MM.1S (cell line): ENCODE measurements at regions not wholly inside any gene's neighbourhood (a gene's known extent, or its start where the extent isn't known, plus 50 kb on each side); places are given as distances from the start of the nearest gene placed in this dataset.

ENCODE experiments used
- DNase-seq: peaks from one replicate; pipeline ENCODE4 v3.0.0-alpha.2; 2015
- H2AFZ ChIP-seq: fragments of 300-600 bp; sonication (generic); 2 replicates; pipeline ENCODE4 v1.6.0; 2016; ENCODE audit warnings: antibody characterized with exemption, low read length
- H3F3A ChIP-seq: fragments of 300-600 bp; sonication (generic); 2 replicates; pipeline ENCODE4 v1.6.1; 2016; ENCODE audit warnings: mild to moderate bottlenecking, antibody characterized with exemption, low read length, moderate library complexity, mixed read lengths; ENCODE audit not compliant: insufficient read depth
- H3K27ac ChIP-seq: fragments of 300-600 bp; sonication (generic); 2 replicates; pipeline ENCODE4 v1.5.1; 2016; ENCODE audit warnings: mild to moderate bottlenecking, low read length
- H3K27me3 ChIP-seq: fragments of 300-600 bp; sonication (generic); replicated peaks from 2 replicates; pipeline ENCODE4 v1.6.0; 2016; ENCODE audit warnings: low read length; ENCODE audit not compliant: insufficient read depth
- H3K36me3 ChIP-seq: fragments of 300-600 bp; sonication (generic); replicated peaks from 2 replicates; pipeline ENCODE4 v1.6.1; 2016; ENCODE audit warnings: mild to moderate bottlenecking, low read length, mixed read lengths; ENCODE audit not compliant: insufficient read depth
- H3K4me1 ChIP-seq: fragments of 300-600 bp; sonication (generic); 2 replicates; pipeline ENCODE4 v1.6.1; 2016; ENCODE audit warnings: low read length, mixed read lengths
- H3K4me2 ChIP-seq: fragments of 300-600 bp; sonication (generic); 2 replicates; pipeline ENCODE4 v1.6.0; 2016; ENCODE audit warnings: low read depth, low read length
- H3K4me3 ChIP-seq: fragments of 300-600 bp; sonication (generic); 2 replicates; pipeline ENCODE4 v1.5.1; 2016; ENCODE audit warnings: low read length, mixed read lengths
- H3K79me2 ChIP-seq: fragments of 300-600 bp; sonication (generic); 2 replicates; pipeline ENCODE4 v1.6.1; 2016; ENCODE audit warnings: mixed run types, low read length, mixed read lengths
- H3K9ac ChIP-seq: fragments of 300-600 bp; sonication (generic); 2 replicates; pipeline ENCODE4 v1.6.1; 2016; ENCODE audit warnings: low read length, mixed read lengths
- H3K9me2 ChIP-seq: fragments of 300-600 bp; sonication (generic); replicated peaks from 2 replicates; pipeline ENCODE4 v1.6.1; 2016; ENCODE audit warnings: mild to moderate bottlenecking, low read length, mixed read lengths; ENCODE audit not compliant: insufficient read depth
- H3K9me3 ChIP-seq: fragments of 300-600 bp; sonication (generic); replicated peaks from 2 replicates; pipeline ENCODE4 v1.6.1; 2016; ENCODE audit warnings: mild to moderate bottlenecking, low read length, mixed read lengths; ENCODE audit not compliant: insufficient read depth
- H4K20me1 ChIP-seq: fragments of 300-600 bp; sonication (generic); 2 replicates; pipeline ENCODE4 v1.6.1; 2016; ENCODE audit warnings: mild to moderate bottlenecking, low read length, moderate library complexity, mixed read lengths; ENCODE audit not compliant: insufficient read depth
- EZH2 ChIP-seq: fragments of 300-600 bp; sonication (generic); optimal IDR thresholded peaks from 2 replicates; pipeline ENCODE3; 2017; ENCODE audit warnings: low read depth, mild to moderate bottlenecking, antibody characterized with exemption, low read length, mixed read lengths
- EZH2phosphoT487 ChIP-seq: fragments of 300-600 bp; sonication (generic); IDR thresholded peaks from 2 replicates; pipeline ENCODE4 v1.6.1; 2018; ENCODE audit warnings: antibody characterized with exemption, low read length
- TF ChIP-seq, protein P1 (sequence below): fragments of 300-600 bp; sonication (generic); IDR thresholded peaks from 2 replicates; pipeline ENCODE4 v1.5.1; 2016; ENCODE audit warnings: antibody characterized with exemption, low read length, mixed read lengths

- TF ChIP-seq, protein P1, sequence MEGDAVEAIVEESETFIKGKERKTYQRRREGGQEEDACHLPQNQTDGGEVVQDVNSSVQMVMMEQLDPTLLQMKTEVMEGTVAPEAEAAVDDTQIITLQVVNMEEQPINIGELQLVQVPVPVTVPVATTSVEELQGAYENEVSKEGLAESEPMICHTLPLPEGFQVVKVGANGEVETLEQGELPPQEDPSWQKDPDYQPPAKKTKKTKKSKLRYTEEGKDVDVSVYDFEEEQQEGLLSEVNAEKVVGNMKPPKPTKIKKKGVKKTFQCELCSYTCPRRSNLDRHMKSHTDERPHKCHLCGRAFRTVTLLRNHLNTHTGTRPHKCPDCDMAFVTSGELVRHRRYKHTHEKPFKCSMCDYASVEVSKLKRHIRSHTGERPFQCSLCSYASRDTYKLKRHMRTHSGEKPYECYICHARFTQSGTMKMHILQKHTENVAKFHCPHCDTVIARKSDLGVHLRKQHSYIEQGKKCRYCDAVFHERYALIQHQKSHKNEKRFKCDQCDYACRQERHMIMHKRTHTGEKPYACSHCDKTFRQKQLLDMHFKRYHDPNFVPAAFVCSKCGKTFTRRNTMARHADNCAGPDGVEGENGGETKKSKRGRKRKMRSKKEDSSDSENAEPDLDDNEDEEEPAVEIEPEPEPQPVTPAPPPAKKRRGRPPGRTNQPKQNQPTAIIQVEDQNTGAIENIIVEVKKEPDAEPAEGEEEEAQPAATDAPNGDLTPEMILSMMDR = no peak
- TF ChIP-seq EZH2 (no peak), EZH2phosphoT487 (no peak)
- H3K4me1 ChIP-seq = no peaks in the 10 kb centered on the region
- H3K79me2 ChIP-seq = no peaks in the 10 kb centered on the region
- no peaks in the 10 kb centered on the region for H3K9me3 ChIP-seq
- no peak overlapping the region for H3K4me3 ChIP-seq
- no peaks in the 10 kb centered on the region for H3K36me3 ChIP-seq
- no peaks in the 10 kb centered on the region for H3K27me3 ChIP-seq
- H3K4me2 ChIP-seq = no peak overlapping the region
- H4K20me1 ChIP-seq = no peaks in the 10 kb centered on the region
- H3K9me2 ChIP-seq = no peaks in the 10 kb centered on the region
- DNase-seq = no peak
- no peak overlapping the region for H3K27ac ChIP-seq
- no peak overlapping the region for H3K9ac ChIP-seq
- H2AFZ ChIP-seq = no peak overlapping the region
- no peaks in the 10 kb centered on the region for H3F3A ChIP-seq
Observed at GRCh38 chr2:144304202-144304601, 215.7 kb downstream of the ZEB2 start.

GRCh38 chr2:144300632-144301031 is 219.3 kb downstream of the ZEB2 start:
- no peak overlapping the region for H2AFZ ChIP-seq
- no peaks in the 10 kb centered on the region for H3K36me3 ChIP-seq
- no peaks in the 10 kb centered on the region for H3K79me2 ChIP-seq
- no peak overlapping the region for H3K4me2 ChIP-seq
- no peaks in the 10 kb centered on the region for H3K9me2 ChIP-seq
- H4K20me1 ChIP-seq = no peaks in the 10 kb centered on the region
- H3K27ac ChIP-seq = no peak overlapping the region
- no peaks in the 10 kb centered on the region for H3K9me3 ChIP-seq
- H3K4me1 ChIP-seq = no peaks in the 10 kb centered on the region
- H3F3A ChIP-seq = no peaks in the 10 kb centered on the region
- H3K4me3 ChIP-seq = no peak overlapping the region
- H3K9ac ChIP-seq = no peak overlapping the region
- no peak for DNase-seq
- no peak for TF ChIP-seq EZH2phosphoT487
- no peak for TF ChIP-seq EZH2
- TF ChIP-seq, protein P1 = no peak
- no peaks in the 10 kb centered on the region for H3K27me3 ChIP-seq

- Histone ChIP-seq H3K27ac (no peak overlapping the region), H3K9me3 (no peaks in the 10 kb centered on the region), H3K4me3 (no peak overlapping the region), H3F3A (no peaks in the 10 kb centered on the region), H3K4me2 (no peak overlapping the region), H2AFZ (no peak overlapping the region), H3K27me3 (no peaks in the 10 kb centered on the region), H3K9me2 (no peaks in the 10 kb centered on the region), H3K36me3 (no peaks in the 10 kb centered on the region), H3K79me2 (no peaks in the 10 kb centered on the region), H4K20me1 (no peaks in the 10 kb centered on the region), H3K9ac (no peak overlapping the region), H3K4me1 (no peaks in the 10 kb centered on the region)
- DNase-seq = no peak
- TF ChIP-seq EZH2phosphoT487 (no peak), EZH2 (no peak)
- TF ChIP-seq, protein P1 = no peak
Observed at GRCh38 chr2:144290276-144290675, 229.6 kb downstream of the ZEB2 start.
